Type B pancreatic cell (in vitro differentiated cells): ENCODE measurements at regions not wholly inside any gene's neighbourhood (a gene's known extent, or its start where the extent isn't known, plus 50 kb on each side); places are given as distances from the start of the nearest gene placed in this dataset.

Experiments used
- DNase-seq: peaks from one replicate; pipeline ENCODE4 v3.0.0; 2021; ENCODE audit warnings: mixed read lengths; ENCODE audit not compliant: unreplicated experiment; ENCODE audit errors: extremely low spot score
- H3K27ac Mint-ChIP-seq: 2 replicates; pipeline ENCODE4 v1.8.0; 2021; ENCODE audit warnings: mild to moderate bottlenecking, mixed read lengths
- H3K27me3 Mint-ChIP-seq: 2 replicates; pipeline ENCODE4 v1.8.0; 2021; ENCODE audit warnings: mixed read lengths
- H3K36me3 Mint-ChIP-seq: 2 replicates; pipeline ENCODE4 v1.8.0; 2021; ENCODE audit warnings: mixed read lengths
- H3K4me1 Mint-ChIP-seq: one replicate; pipeline ENCODE4 v1.8.0; 2021; ENCODE audit warnings: mixed read lengths; ENCODE audit not compliant: unreplicated experiment
- H3K4me3 Mint-ChIP-seq: 2 replicates; pipeline ENCODE4 v1.8.0; 2021; ENCODE audit warnings: mild to moderate bottlenecking, mixed read lengths
- H3K9me3 Mint-ChIP-seq: 2 replicates; pipeline ENCODE4 v1.8.0; 2021; ENCODE audit warnings: mixed read lengths
- CTCF ChIP-seq: fragments of 200-600 bp; sonication (generic); conservative IDR thresholded peaks from 2 replicates; pipeline ENCODE4 v1.5.0; 2021; ENCODE audit warnings: antibody characterized with exemption, mild to moderate bottlenecking

GRCh38 chr15:26378304-26378703 is 394.6 kb downstream of the GABRB3 start:
- no peak for TF ChIP-seq CTCF
- no peaks in the 10 kb centered on the region for H3K36me3 Mint-ChIP-seq
- H3K4me1 Mint-ChIP-seq = no peaks in the 10 kb centered on the region
- H3K27me3 Mint-ChIP-seq = peaks cover 3% of the 10 kb centered on the region
- no peak overlapping the region for H3K27ac Mint-ChIP-seq
- DNase-seq = no peak
- H3K9me3 Mint-ChIP-seq = peaks cover 5% of the 10 kb centered on the region
- no peak overlapping the region for H3K4me3 Mint-ChIP-seq

GRCh38 chr15:26376243-26376642 is 396.6 kb downstream of the GABRB3 start:
- Mint-ChIP-seq H3K27me3 (peaks cover 7% of the 10 kb centered on the region), H3K27ac (no peak overlapping the region), H3K36me3 (no peaks in the 10 kb centered on the region), H3K9me3 (peaks cover 5% of the 10 kb centered on the region), H3K4me3 (no peak overlapping the region), H3K4me1 (no peaks in the 10 kb centered on the region)
- no peak for TF ChIP-seq CTCF
- DNase-seq = no peak

GRCh38 chr15:26374806-26375205 is 398.1 kb downstream of the GABRB3 start:
- no peak for DNase-seq
- Mint-ChIP-seq H3K27ac (no peak overlapping the region), H3K27me3 (peaks cover 4% of the 10 kb centered on the region), H3K9me3 (peaks cover 5% of the 10 kb centered on the region), H3K4me3 (no peak overlapping the region), H3K4me1 (no peaks in the 10 kb centered on the region), H3K36me3 (no peaks in the 10 kb centered on the region)
- no peak for TF ChIP-seq CTCF

- Mint-ChIP-seq H3K4me3 (no peak overlapping the region), H3K27ac (no peak overlapping the region), H3K4me1 (no peaks in the 10 kb centered on the region), H3K9me3 (peaks cover 5% of the 10 kb centered on the region), H3K36me3 (no peaks in the 10 kb centered on the region), H3K27me3 (peaks cover 4% of the 10 kb centered on the region)
- no peak for TF ChIP-seq CTCF
- DNase-seq = no peak
Observed at GRCh38 chr15:26372706-26373105, 400.2 kb downstream of the GABRB3 start.

GRCh38 chr15:26365077-26365476 is 407.8 kb downstream of the GABRB3 start:
- Mint-ChIP-seq H3K4me3 (no peak overlapping the region), H3K36me3 (no peaks in the 10 kb centered on the region), H3K27ac (no peak overlapping the region), H3K4me1 (no peaks in the 10 kb centered on the region), H3K27me3 (no peaks in the 10 kb centered on the region), H3K9me3 (no peaks in the 10 kb centered on the region)
- TF ChIP-seq CTCF = no peak
- DNase-seq = no peak

- no peak overlapping the region for H3K4me3 Mint-ChIP-seq
- peaks cover 8% of the 10 kb centered on the region for H3K27me3 Mint-ChIP-seq
- DNase-seq = no peak
- no peaks in the 10 kb centered on the region for H3K36me3 Mint-ChIP-seq
- H3K4me1 Mint-ChIP-seq = no peaks in the 10 kb centered on the region
- TF ChIP-seq CTCF = no peak
- no peaks in the 10 kb centered on the region for H3K9me3 Mint-ChIP-seq
- H3K27ac Mint-ChIP-seq = no peak overlapping the region
Observed at GRCh38 chr15:26359855-26360254, 413.0 kb downstream of the GABRB3 start.
